B cell (primary cell): ENCODE measurements at regions not wholly inside any gene's neighbourhood (a gene's known extent, or its start where the extent isn't known, plus 50 kb on each side); places are given as distances from the start of the nearest gene placed in this dataset.

Source experiments
- ATAC-seq: fragments of 200-7000 bp; cut with Tn5 transposase; one replicate; pipeline ENCODE4 v1.10.0; 2021; ENCODE audit warnings: low read depth, mild to moderate bottlenecking, moderate number of reproducible peaks, moderate library complexity
- CTCF ChIA-PET: fragments of 350-600 bp; sonication (Branson Sonifier 250); formaldehyde crosslinking; loops from one replicate; lab custom pipeline; 2021; ENCODE audit warnings: antibody characterized with exemption, inconsistent platforms; lab: Charles Lee
- POLR2A ChIA-PET: fragments of 350-600 bp; sonication (Branson Sonifier 250); formaldehyde crosslinking; loops from one replicate; lab custom pipeline; 2021; ENCODE audit warnings: antibody characterized with exemption; lab: Charles Lee
- DNase-seq: peaks from one replicate; pipeline ENCODE4 v3.0.0; 2013
- H2AFZ ChIP-seq: 2 replicates; pipeline ENCODE4 v1.6.1; 2012; ENCODE audit warnings: mild to moderate bottlenecking, low read depth, low read length; ENCODE audit not compliant: insufficient read depth, poor library complexity, severe bottlenecking
- H3K27ac ChIP-seq, 2 donors: 1 replicate in 1 of 2; 2 replicates in 1 of 2; pipeline ENCODE4 v1.5.1; 2012 to 2013; ENCODE audit warnings: low read length in 2 of 2, mild to moderate bottlenecking in 2 of 2, moderate library complexity in 1 of 2
- H3K27me3 ChIP-seq, 4 experiments: fragments of 200-600 bp in 1 of 4; sonication (generic) in 1 of 4; replicated peaks in 1 of 4; 1 replicate in 2 of 4; 2 replicates in 2 of 4; pipeline versions ENCODE4 v1.6.1 to v1.7.0; 2013 to 2016; ENCODE audit warnings: low read length in 3 of 4, mild to moderate bottlenecking in 2 of 4, mixed read lengths in 1 of 4, moderate library complexity in 1 of 4; ENCODE audit not compliant: insufficient read depth in 4 of 4, control insufficient read depth in 3 of 4; ENCODE audit errors: control extremely low read depth in 1 of 4
- H3K36me3 ChIP-seq, 2 experiments: replicated peaks in 1 of 2; 1 replicate in 1 of 2; 2 replicates in 1 of 2; pipeline versions ENCODE4 v1.6.1 to v1.7.1; 2013; ENCODE audit warnings: low read length in 1 of 2; ENCODE audit not compliant: insufficient read depth in 2 of 2, control insufficient read depth in 1 of 2; ENCODE audit errors: control extremely low read depth in 1 of 2, extremely low read depth in 1 of 2
- H3K4me1 ChIP-seq, 2 donors: fragments of 200-600 bp in 1 of 2; sonication (generic) in 1 of 2; 1 replicate in 1 of 2; 2 replicates in 1 of 2; pipeline versions ENCODE4 v1.5.1 to v1.6.1; 2013 to 2017; ENCODE audit warnings: low read length in 2 of 2; ENCODE audit not compliant: control insufficient read depth in 2 of 2, insufficient read depth in 2 of 2
- H3K4me2 ChIP-seq: replicated peaks from 2 replicates; pipeline ENCODE3; 2012; ENCODE audit warnings: mild to moderate bottlenecking, low read depth, low read length; ENCODE audit not compliant: poor library complexity, severe bottlenecking
- H3K4me3 ChIP-seq, 5 experiments: fragments of 200-600 bp in 1 of 5; sonication (generic) in 1 of 5; 1 replicate in 3 of 5; 2 replicates in 2 of 5; pipeline versions ENCODE4 v1.5.1 to v1.7.0; 2011 to 2016; ENCODE audit warnings: low read length in 4 of 5, mild to moderate bottlenecking in 4 of 5, low read depth in 2 of 5, control low read depth in 1 of 5, moderate library complexity in 1 of 5; ENCODE audit not compliant: insufficient read depth in 1 of 5; ENCODE audit errors: control extremely low read depth in 1 of 5, extremely low read depth in 1 of 5
- H3K79me2 ChIP-seq: fragments of 200-600 bp; sonication (generic); one replicate; pipeline ENCODE4 v1.6.0; 2016; ENCODE audit warnings: low read length; ENCODE audit not compliant: control insufficient read depth, insufficient read depth
- H3K9ac ChIP-seq: fragments of 200-600 bp; sonication (generic); 2 replicates; pipeline ENCODE4 v1.6.1; 2017; ENCODE audit warnings: mild to moderate bottlenecking, low read length, moderate library complexity
- H3K9me3 ChIP-seq, 3 donors: one replicate each; pipeline versions ENCODE4 v1.6.1 to v1.7.1; 2013; ENCODE audit warnings: low read length in 2 of 3; ENCODE audit not compliant: control insufficient read depth in 2 of 3, insufficient read depth in 1 of 3; ENCODE audit errors: control extremely low read depth in 1 of 3
- H4K20me1 ChIP-seq: 2 replicates; pipeline ENCODE4 v1.6.0; 2012; ENCODE audit warnings: mild to moderate bottlenecking, low read length; ENCODE audit not compliant: insufficient read depth, control insufficient read depth, poor library complexity, severe bottlenecking
- H3K27ac Mint-ChIP-seq: one replicate; pipeline ENCODE4 v1.8.0; 2021; ENCODE audit warnings: mixed read lengths
- H3K27me3 Mint-ChIP-seq: one replicate; pipeline ENCODE4 v1.8.0; 2021; ENCODE audit warnings: mixed read lengths
- H3K4me1 Mint-ChIP-seq: one replicate; pipeline ENCODE4 v1.8.0; 2021; ENCODE audit warnings: mixed read lengths
- H3K4me3 Mint-ChIP-seq: one replicate; pipeline ENCODE4 v1.8.0; 2021; ENCODE audit warnings: mixed read lengths
- H3K9me3 Mint-ChIP-seq: one replicate; pipeline ENCODE4 v1.8.0; 2022; ENCODE audit warnings: mixed read lengths; ENCODE audit not compliant: insufficient read depth
- EZH2 ChIP-seq: IDR thresholded peaks from 2 replicates; pipeline ENCODE4 v1.6.1; 2012; ENCODE audit warnings: borderline replicate concordance, low read depth, mild to moderate bottlenecking, moderate library complexity, low read length; ENCODE audit not compliant: insufficient read depth, poor library complexity, severe bottlenecking
- WGBS: methylation state at CpG from one replicate; pipeline ENCODE4 v1.1.5; 2013; ENCODE audit warnings: missing lambda C conversion rate; ENCODE audit not compliant: insufficient coverage; 5-methylcytosine and 5-hydroxymethylcytosine counted together
- intact Hi-C: fragments of 100-400 bp; cut with micrococcal nuclease; formaldehyde crosslinking; loops from one replicate; pipeline ENCODE4 v1.10.0; 2022
- TF ChIP-seq, protein P1 (sequence below): fragments of 200-600 bp; IDR thresholded peaks from one replicate; pipeline ENCODE4 v1.8.0; 2022; ENCODE audit warnings: antibody characterized with exemption, mild to moderate bottlenecking

DNA sequence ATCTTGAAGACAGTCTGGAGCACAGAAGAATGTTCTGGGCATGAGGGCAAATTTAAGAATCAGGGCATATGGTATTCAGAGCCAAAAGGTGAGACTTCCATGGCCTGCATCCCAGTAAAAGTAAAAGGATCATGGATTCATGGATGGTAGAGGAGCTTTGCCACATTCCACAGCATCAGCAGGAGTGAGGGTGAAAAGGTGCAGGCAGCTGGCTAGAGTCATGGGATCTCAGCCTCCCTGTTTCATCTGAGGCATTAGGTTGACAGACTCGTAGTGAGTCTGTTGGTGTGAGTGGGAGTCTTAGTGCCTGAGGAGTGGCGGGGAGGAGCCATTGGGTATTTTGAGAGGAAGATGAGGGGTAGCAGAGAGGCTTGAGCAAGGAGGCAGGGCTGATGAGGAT lies 301.6 kb downstream of the CYP26B1 start:
- DNase-seq, result no peak
- peaks cover 9% of the 10 kb centered on the region for H3K27me3 Mint-ChIP-seq
- WGBS, result 67% methylated on average over 1 of the region's 2 CpGs

DNA sequence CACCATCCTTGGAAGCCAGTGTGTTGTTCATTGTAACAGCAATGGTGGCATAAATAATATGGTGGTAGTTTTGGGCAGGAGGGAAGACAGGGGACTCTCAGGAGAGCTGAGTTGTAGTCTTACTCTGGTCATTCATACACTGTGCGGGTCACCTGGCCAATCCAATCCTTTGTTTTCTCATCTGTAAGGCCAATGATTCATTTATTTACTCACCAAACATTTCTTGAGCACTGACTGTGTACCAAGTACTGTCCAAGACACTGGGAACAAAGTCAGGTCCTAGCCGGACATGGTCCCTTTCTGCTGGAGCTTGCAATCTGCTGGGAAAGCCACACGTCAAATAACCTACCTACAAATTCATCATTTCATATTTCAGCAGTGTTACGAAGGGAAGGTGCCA lies 302.7 kb downstream of the CYP26B1 start:
- POLR2A ChIA-PET, result no interaction called here
- H3K4me2 ChIP-seq, result no peak overlapping the region
- Mint-ChIP-seq H3K27me3 (peaks cover 9% of the 10 kb centered on the region), H3K9me3 (no peaks in the 10 kb centered on the region), H3K27ac (no peak overlapping the region), H3K4me1 (no peaks in the 10 kb centered on the region), H3K4me3 (no peak overlapping the region)
- DNase-seq, result no peak
- TF ChIP-seq EZH2, result no peak
- TF ChIP-seq, protein P1, sequence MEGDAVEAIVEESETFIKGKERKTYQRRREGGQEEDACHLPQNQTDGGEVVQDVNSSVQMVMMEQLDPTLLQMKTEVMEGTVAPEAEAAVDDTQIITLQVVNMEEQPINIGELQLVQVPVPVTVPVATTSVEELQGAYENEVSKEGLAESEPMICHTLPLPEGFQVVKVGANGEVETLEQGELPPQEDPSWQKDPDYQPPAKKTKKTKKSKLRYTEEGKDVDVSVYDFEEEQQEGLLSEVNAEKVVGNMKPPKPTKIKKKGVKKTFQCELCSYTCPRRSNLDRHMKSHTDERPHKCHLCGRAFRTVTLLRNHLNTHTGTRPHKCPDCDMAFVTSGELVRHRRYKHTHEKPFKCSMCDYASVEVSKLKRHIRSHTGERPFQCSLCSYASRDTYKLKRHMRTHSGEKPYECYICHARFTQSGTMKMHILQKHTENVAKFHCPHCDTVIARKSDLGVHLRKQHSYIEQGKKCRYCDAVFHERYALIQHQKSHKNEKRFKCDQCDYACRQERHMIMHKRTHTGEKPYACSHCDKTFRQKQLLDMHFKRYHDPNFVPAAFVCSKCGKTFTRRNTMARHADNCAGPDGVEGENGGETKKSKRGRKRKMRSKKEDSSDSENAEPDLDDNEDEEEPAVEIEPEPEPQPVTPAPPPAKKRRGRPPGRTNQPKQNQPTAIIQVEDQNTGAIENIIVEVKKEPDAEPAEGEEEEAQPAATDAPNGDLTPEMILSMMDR, result no peak
- H3K27me3 ChIP-seq, result peaks cover 0 to 3% (median 0%) of the 10 kb centered on the region in 4 experiments
- H3K9ac ChIP-seq, result no peak overlapping the region
- no peaks in the 10 kb centered on the region for H3K4me1 ChIP-seq
- no peak overlapping the region for H3K4me3 ChIP-seq
- ATAC-seq, result no peak
- WGBS, result 100% methylated on average over 1 of the region's 4 CpGs
- CTCF ChIA-PET, result no interaction called here
- H3K9me3 ChIP-seq, result no peaks in the 10 kb centered on the region
- H4K20me1 ChIP-seq, result no peaks in the 10 kb centered on the region
- H3K79me2 ChIP-seq, result no peaks in the 10 kb centered on the region
- H2AFZ ChIP-seq, result no peak overlapping the region
- H3K36me3 ChIP-seq, result no peaks in the 10 kb centered on the region
- intact Hi-C loops, result no loop called here
- no peak overlapping the region for H3K27ac ChIP-seq

More for the DNA sequence above, 301.6 kb downstream of the CYP26B1 start:
- H3K79me2 ChIP-seq, result no peaks in the 10 kb centered on the region
- H2AFZ ChIP-seq, result no peak overlapping the region
- no peak overlapping the region for H3K4me2 ChIP-seq
- H3K27ac Mint-ChIP-seq, result no peak overlapping the region
- intact Hi-C loops, result no loop called here
- no peaks in the 10 kb centered on the region for H4K20me1 ChIP-seq
- H3K4me1 Mint-ChIP-seq, result no peaks in the 10 kb centered on the region
- ATAC-seq, result no peak
- no peaks in the 10 kb centered on the region for H3K4me1 ChIP-seq
- no peak overlapping the region for H3K4me3 ChIP-seq
- H3K9me3 Mint-ChIP-seq, result no peaks in the 10 kb centered on the region
- H3K36me3 ChIP-seq, result no peaks in the 10 kb centered on the region
- TF ChIP-seq, protein P1, result no peak
- no peak for TF ChIP-seq EZH2
- H3K27ac ChIP-seq, result no peak overlapping the region
- H3K27me3 ChIP-seq, result peaks cover 0 to 3% (median 0%) of the 10 kb centered on the region in 4 experiments
- ChIA-PET CTCF (interaction anchor here (0.7 kb wide), 1 partner anchor 1387 kb away, joined by 3 read pairs; no protein-coding TSS in a partner anchor), POLR2A (no interaction called here)
- no peak overlapping the region for H3K4me3 Mint-ChIP-seq
- H3K9me3 ChIP-seq, result peaks cover 0 to under 1% (median 0%) of the 10 kb centered on the region in 3 donors
- no peak overlapping the region for H3K9ac ChIP-seq
